GM13977 (cell line): ENCODE measurements at regions not wholly inside any gene's neighbourhood (a gene's known extent, or its start where the extent isn't known, plus 50 kb on each side); places are given as distances from the start of the nearest gene placed in this dataset.

Source experiments
- DNase-seq: peaks from one replicate; pipeline ENCODE4 v3.0.0; 2012; ENCODE audit warnings: low spot score
- in situ Hi-C: fragments of 300-500 bp; cut with MboI; formaldehyde crosslinking; loops from one replicate; pipeline ENCODE4 v1.12.0; 2022; ENCODE audit warnings: low sequenced_read_pairs, low pct_unique_long_range_greater_than_20kb, mixed read lengths, inconsistent platforms; ENCODE audit not compliant: unreplicated experiment
- TF ChIP-seq, protein P1 (sequence below): IDR thresholded peaks from 2 replicates; pipeline ENCODE4 v1.5.1; 2012; ENCODE audit warnings: mild to moderate bottlenecking, control low read depth; ENCODE audit not compliant: insufficient read depth; ENCODE audit errors: extremely low read depth, missing control alignments

DNA sequence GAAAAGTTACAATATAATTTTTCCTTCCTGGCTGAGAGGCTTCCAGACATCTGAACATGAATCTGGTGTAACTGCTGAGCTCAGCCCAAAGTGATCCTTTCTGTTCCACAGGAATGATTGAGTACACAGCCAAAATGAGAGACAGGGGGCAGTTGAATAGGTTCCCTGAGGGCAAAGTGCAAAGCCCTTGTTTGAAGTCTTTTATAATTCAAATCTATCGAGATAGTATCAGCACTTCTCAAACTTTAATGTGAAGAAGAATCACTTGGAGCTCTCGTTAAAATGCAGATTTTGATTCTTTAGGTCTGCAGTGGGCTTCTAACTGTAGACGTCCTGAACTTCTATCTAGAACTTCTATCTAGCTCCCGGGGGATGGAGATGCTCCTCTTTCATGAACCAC, 54.4 kb upstream of the BMP2K start:
- no peak for DNase-seq
- in situ Hi-C loops = no loop called here
- TF ChIP-seq, protein P1, sequence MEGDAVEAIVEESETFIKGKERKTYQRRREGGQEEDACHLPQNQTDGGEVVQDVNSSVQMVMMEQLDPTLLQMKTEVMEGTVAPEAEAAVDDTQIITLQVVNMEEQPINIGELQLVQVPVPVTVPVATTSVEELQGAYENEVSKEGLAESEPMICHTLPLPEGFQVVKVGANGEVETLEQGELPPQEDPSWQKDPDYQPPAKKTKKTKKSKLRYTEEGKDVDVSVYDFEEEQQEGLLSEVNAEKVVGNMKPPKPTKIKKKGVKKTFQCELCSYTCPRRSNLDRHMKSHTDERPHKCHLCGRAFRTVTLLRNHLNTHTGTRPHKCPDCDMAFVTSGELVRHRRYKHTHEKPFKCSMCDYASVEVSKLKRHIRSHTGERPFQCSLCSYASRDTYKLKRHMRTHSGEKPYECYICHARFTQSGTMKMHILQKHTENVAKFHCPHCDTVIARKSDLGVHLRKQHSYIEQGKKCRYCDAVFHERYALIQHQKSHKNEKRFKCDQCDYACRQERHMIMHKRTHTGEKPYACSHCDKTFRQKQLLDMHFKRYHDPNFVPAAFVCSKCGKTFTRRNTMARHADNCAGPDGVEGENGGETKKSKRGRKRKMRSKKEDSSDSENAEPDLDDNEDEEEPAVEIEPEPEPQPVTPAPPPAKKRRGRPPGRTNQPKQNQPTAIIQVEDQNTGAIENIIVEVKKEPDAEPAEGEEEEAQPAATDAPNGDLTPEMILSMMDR = no peak

DNA sequence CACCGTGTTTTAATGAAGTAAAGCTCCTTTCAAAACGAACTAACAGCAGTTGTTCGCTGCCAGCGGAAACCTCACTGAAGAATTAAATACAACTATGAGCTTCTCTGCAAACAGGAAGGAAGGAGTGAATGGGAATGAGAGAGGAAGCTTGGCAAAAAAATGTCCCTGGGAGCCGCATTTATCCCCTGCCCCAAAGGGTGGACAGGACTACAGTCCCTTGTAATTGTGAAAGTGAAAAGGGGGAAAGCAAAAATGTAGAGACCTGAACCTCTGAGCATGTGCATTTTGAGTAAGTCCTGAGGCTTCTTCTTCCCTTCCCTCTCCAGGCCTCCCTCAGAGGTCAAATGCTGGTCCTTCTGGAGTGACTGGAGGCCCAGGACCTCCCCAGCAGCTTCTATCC, 53.8 kb upstream of the BMP2K start:
- no peak for DNase-seq
- in situ Hi-C loops = no loop called here
- TF ChIP-seq, protein P1 = no peak

DNA sequence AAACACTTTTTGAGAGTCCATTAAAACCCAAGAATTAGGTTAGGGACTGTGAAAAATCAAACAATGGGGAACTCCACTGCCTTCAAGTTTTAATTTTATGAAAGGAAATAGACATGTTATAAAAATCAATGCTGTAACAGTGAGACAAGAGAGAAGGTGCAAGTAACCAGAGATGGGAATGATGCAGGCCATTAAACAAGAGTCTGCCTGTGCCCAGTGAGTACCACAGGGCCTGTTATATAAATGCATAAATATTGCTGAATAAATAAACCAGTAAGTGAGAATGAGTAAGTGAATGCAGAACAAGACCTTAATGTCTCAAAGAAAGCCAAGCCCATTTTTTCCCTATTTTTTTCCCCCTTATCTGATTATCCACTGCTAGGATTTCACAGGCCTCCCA, 53.3 kb upstream of the BMP2K start:
- in situ Hi-C loops = no loop called here
- no peak for DNase-seq
- TF ChIP-seq, protein P1 = no peak
